ENCODE measurements at regions not wholly inside any gene's neighbourhood (a gene's known extent, or its start where the extent isn't known, plus 50 kb on each side); places are given as distances from the start of the nearest gene placed in this dataset.
A peak's percentile ranks its signal among the peaks of the same experiment; 100 is the strongest.
"Not testable (repeated sequence)": the region's sequence is repeated elsewhere in the genome, so short reads cannot be mapped to it uniquely, and the experiment has no call there.

DNA sequence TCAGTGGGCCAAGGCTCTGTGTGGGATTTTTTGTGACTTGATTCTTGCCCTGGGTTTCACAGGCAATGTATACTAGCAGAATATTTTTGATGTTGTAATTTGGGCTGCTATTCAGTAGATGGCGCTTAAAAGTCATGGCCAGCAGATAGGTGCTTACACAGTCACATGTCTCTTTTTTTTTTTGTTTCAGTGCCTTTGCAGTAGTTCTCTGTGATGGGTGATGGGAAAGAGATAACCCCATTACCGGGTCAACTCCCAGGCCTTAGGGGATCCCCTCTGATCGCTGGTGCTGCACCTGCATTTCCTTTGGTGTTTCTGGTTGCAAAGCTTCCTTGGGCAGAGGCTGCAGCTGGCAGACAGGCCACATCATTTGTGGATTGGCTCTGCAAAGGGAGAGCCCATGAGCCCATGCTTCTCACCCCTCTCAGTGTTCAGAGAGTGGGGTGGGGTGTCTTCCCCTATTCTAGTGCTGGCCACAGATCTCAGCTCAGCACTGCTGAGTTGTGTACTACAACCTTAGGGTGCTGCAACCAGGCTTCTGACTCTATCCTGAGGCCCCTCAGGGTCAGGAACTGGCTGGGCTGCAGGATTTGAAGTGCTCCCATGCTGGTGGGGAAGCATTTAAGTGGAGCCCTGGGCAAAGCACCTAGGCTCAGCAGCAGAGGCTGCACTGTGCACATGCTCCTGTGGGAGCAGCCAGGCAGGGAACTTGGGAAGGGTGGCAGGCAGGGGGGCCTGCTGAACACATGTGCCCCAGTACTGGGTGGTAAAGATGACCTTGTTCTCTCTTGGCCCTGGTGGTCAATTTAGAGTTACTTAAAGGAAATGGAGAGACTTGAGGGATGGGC is 219.8 kb upstream of the SPHKAP start:
- no peaks in the 10 kb centered on the region for H3K27me3 ChIP-seq (ENCODE audit: control insufficient read depth, insufficient read depth, low read length)
- H3K4me3 ChIP-seq (ENCODE audit: insufficient read depth, low read depth, low read length): no peak overlapping the region
- peak; percentile 2 for DNase-seq
- H3K36me3 ChIP-seq (replicated peaks; ENCODE audit: control insufficient read depth, insufficient read depth, low read length): no peaks in the 10 kb centered on the region

DNA sequence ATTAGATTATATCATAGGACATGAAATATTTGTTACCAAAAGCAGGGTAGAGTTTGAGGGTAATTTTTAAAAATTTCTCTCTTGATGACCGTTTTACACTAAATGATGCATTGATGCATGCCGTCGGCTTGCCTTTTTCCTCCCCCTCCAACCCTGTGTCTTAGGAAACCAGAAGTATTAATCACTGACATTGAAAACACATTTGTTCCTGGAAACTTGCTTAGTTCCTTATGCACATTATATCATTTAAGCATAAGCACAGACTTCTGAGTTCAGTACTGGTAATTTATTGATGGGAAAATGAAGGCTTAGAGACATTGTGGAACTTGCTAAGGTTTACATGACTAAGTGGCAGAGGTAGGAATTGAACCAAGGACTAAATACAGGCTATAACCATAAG is 206.3 kb upstream of the SPHKAP start:
- no peak for DNase-seq
- H3K4me3 ChIP-seq (ENCODE audit: insufficient read depth, low read depth, low read length): no peak overlapping the region
- H3K36me3 ChIP-seq (replicated peaks; ENCODE audit: control insufficient read depth, insufficient read depth, low read length): no peaks in the 10 kb centered on the region
- H3K27me3 ChIP-seq (ENCODE audit: control insufficient read depth, insufficient read depth, low read length): no peaks in the 10 kb centered on the region

DNA sequence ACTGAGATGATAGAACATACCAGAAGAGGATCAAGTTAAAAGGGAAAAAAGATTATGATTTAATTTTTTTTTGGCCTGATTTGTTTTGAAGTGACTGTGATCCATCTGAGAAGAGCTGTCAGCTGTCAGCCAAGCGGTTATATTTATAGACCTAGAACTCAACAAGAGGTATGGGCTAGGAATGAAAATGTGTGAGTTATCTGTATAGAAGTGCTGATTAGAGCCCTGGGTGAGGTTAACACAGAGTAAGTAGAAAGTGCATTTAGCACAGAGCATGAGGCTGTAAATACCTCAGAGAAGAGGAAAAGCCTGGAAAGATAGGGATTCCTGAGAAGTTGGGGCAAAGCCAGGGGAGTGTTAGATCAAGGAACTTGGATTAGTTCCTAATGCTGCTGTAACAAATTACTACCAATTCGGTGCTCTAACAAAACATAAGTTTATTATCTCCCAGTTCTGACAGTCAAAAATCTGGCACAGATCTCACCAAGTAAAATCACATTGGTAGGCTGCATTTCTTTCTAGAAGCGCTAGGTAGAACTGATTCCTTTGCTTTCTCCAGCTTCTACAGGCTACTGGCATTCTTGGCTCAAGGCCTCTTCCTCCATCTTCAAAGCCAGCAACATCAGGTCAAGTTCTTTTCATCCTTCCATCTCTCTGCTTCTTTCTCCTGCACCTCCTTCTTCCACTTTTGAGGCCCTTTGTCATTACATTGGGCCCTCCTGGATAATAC is 197.4 kb upstream of the SPHKAP start:
- DNase-seq: no peak
- H3K36me3 ChIP-seq (replicated peaks; ENCODE audit: control insufficient read depth, insufficient read depth, low read length): no peaks in the 10 kb centered on the region
- H3K4me3 ChIP-seq (ENCODE audit: insufficient read depth, low read depth, low read length): no peak overlapping the region
- H3K27me3 ChIP-seq (ENCODE audit: control insufficient read depth, insufficient read depth, low read length): no peaks in the 10 kb centered on the region

DNA sequence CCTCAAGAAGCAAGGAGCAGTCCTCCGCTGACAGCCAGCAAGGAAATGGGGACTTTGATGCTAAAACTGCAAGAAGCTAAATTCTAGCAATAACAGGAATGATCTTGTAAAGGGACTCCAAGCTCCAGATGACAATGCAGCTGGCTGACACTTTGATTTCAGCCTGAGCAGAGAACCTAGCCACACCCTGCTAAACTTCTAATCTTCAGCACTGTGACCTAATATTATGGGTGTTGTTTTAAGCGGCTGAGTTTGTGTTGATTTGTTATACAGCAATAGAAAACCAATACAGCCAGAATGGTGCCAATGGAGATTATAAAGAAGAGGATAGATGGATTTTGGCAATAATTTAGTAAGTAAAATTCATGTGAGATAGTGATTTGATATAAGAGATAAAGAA is 196.7 kb upstream of the SPHKAP start:
- Histone ChIP-seq H3K27me3 (ENCODE audit: control insufficient read depth, insufficient read depth, low read length) (no peaks in the 10 kb centered on the region), H3K36me3 (replicated peaks; ENCODE audit: control insufficient read depth, insufficient read depth, low read length) (no peaks in the 10 kb centered on the region), H3K4me3 (ENCODE audit: insufficient read depth, low read depth, low read length) (no peak overlapping the region)
- no peak for DNase-seq

DNA sequence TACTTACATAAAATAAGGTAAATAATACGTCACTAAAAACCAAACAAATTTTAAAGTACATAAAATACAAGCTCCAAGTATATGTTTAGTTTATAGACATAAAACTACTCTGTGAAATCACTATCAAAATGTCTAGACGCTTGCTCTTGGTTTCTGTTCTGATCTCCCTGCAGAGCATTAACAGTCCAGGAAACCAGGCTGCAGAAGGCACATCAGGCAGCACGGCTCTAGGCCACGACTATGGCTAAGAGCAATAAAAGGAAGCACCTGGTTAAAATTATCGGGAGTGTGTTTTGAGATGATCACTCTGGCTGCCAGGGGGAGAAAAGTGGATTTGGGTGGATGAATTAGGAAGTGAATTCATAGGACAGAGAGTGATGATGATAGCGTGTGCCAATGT is 196.0 kb upstream of the SPHKAP start:
- no peak overlapping the region for H3K4me3 ChIP-seq (ENCODE audit: insufficient read depth, low read depth, low read length)
- H3K27me3 ChIP-seq (ENCODE audit: control insufficient read depth, insufficient read depth, low read length): no peaks in the 10 kb centered on the region
- no peaks in the 10 kb centered on the region for H3K36me3 ChIP-seq (replicated peaks; ENCODE audit: control insufficient read depth, insufficient read depth, low read length)
- no peak for DNase-seq

DNA sequence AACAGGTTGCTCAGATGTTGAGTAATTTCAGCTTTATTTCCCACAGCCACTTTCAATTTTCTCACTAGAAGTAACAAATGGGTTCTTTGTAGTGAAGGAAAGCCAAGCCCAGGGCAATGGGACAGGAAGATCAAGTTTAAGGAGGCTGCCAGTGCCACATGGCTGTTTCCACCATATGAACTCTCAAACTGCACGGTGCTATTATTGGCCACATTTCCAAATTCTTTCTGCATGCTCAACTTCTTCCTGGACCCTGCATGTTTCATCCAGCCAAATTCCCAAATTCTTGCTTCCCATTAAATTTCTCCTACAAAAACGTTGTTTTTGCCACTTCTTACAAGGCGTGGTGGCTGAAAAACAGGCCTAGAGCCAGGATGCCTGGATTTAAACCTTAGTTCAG is 193.3 kb upstream of the SPHKAP start:
- no peak overlapping the region for H3K4me3 ChIP-seq (ENCODE audit: insufficient read depth, low read depth, low read length)
- no peak for DNase-seq
- H3K36me3 ChIP-seq (replicated peaks; ENCODE audit: control insufficient read depth, insufficient read depth, low read length): no peaks in the 10 kb centered on the region
- no peaks in the 10 kb centered on the region for H3K27me3 ChIP-seq (ENCODE audit: control insufficient read depth, insufficient read depth, low read length)

DNA sequence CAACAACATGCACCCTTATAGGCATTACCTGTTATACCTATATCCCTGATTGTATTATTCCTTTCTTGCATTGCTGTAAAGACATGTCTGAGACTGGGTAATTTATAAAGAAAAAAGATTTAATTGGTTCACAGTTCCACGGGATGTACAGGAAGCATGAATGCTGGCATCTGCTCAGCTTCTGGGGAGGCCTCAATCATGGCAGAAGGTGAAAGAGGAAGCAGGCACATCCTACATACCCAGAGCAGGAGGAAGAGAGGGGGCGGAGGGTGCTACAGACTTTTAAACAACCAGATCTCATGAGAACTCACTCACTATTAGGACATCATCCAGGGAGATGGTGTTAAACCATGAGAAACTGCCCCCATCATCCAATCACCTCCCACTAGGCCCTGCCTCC is 191.7 kb upstream of the SPHKAP start:
- Histone ChIP-seq H3K36me3 (replicated peaks; ENCODE audit: control insufficient read depth, insufficient read depth, low read length) (no peaks in the 10 kb centered on the region), H3K27me3 (ENCODE audit: control insufficient read depth, insufficient read depth, low read length) (no peaks in the 10 kb centered on the region), H3K4me3 (ENCODE audit: insufficient read depth, low read depth, low read length) (no peak overlapping the region)
- no peak for DNase-seq

DNA sequence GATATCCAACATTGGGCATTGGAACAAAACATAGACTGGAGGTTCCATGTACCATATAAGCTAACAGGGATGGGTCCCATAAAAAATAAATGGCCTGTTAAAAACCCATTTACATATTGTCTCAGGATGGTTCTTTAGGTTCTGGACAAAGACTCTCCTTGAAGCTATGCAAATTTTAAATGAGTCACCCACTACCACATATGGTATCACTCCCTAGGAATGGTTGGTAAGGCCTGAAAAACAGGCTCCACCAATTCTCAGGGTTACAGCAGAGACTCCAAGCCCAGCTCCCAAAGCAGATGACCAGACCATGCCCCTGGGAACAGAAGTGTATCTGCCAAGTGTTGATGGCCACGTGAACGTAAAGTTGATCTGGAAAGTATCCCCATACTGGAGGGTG is 190.7 kb upstream of the SPHKAP start:
- Histone ChIP-seq H3K36me3 (replicated peaks; ENCODE audit: control insufficient read depth, insufficient read depth, low read length) (no peaks in the 10 kb centered on the region), H3K4me3 (ENCODE audit: insufficient read depth, low read depth, low read length) (no peak overlapping the region), H3K27me3 (ENCODE audit: control insufficient read depth, insufficient read depth, low read length) (no peaks in the 10 kb centered on the region)
- DNase-seq: no peak

DNA sequence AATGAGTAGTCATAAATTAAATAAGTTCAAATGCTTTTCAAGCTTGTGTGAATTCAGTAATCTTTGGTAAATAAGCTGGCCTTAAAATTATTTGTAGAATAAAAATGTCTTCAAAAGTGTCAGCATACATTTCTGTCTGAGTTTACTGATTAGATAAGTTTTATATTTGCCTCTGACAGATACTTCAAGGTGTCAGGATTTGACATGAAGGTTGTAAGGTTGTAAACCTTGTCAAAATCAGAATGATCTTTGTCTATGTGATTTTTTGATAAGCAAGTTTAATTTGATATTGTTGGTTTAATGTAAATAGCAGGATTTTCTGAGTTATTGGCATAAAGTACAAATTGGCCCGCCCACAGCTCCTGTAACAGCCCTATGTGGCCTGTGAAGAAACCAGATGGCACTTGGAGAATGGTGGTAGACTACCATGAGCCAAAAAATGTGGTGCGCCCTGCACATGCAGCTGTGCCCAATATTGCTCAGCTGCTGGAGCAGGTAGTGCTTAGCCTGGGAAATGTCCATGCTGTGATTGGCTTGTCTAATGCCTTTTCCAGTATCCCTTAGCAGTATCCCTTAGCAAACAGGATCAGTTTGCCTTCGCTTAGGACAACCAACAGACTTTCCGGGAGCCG is 188.0 kb upstream of the SPHKAP start:
- no peaks in the 10 kb centered on the region for H3K27me3 ChIP-seq (ENCODE audit: control insufficient read depth, insufficient read depth, low read length)
- no peaks in the 10 kb centered on the region for H3K36me3 ChIP-seq (replicated peaks; ENCODE audit: control insufficient read depth, insufficient read depth, low read length)
- H3K4me3 ChIP-seq (ENCODE audit: insufficient read depth, low read depth, low read length): no peak overlapping the region
- no peak for DNase-seq

DNA sequence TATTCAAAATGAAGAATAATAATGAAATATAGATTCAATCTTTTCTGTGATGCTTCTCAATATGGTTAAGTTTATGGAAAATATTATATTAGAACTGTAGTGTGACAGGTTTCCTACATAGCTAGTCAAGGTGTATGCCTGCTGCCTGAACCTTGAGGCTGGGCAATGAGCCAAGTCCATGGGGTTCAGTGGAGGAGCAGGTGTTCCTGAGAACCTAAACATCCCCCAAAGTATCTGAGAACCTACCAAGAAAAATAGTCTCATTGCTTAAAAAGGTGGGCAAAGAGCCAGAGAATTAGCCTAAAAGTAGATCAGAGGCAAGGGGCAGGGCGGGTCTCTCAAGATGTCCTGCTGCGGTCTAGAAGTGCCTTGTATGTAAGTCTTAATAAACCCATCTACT is 185.9 kb upstream of the SPHKAP start:
- H3K4me3 ChIP-seq (ENCODE audit: insufficient read depth, low read depth, low read length): no peak overlapping the region
- no peaks in the 10 kb centered on the region for H3K27me3 ChIP-seq (ENCODE audit: control insufficient read depth, insufficient read depth, low read length)

DNA sequence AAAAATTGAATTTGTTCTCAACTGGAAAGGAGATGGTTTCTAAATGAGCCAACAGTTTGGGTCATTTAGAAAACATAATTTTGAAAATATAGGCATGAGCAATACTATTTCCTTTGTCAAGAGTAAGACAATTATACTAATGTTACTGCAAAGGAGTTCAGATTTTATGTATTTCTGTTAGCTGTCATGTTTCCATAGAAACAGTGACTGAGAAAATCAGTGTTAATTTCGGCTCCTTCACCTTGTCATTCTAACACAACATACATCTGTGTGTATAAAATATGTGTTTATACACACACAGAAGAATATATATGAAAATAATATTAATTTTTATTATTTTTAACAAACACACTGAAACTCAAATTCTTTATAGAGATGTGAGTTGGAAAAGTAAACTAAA is 178.0 kb upstream of the SPHKAP start:
- Histone ChIP-seq H3K36me3 (replicated peaks; ENCODE audit: control insufficient read depth, insufficient read depth, low read length) (no peaks in the 10 kb centered on the region), H3K4me3 (ENCODE audit: insufficient read depth, low read depth, low read length) (no peak overlapping the region), H3K27me3 (ENCODE audit: control insufficient read depth, insufficient read depth, low read length) (no peaks in the 10 kb centered on the region)
- no peak for DNase-seq

More for the DNA sequence above, 185.9 kb upstream of the SPHKAP start:
- no peaks in the 10 kb centered on the region for H3K36me3 ChIP-seq (replicated peaks; ENCODE audit: control insufficient read depth, insufficient read depth, low read length)
- no peak for DNase-seq

DNA sequence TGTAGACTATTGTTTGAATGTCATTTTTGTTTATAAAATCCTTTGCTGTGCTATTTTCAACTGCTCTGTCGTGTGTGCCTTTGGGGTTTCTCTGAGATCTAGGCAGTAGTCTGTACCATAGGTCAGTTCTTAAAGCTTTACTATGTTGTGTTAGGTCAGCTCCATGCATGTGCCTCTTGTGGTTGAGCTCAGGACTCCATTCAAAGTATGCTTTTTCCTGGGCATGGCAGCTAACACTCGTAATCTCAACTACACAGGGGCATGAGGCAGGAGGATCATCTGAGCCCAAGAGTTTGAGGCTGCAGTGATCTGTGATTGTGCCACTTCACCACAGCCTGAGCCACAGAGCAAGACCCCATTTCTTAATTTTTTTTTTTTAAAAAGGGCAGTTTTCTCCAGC is 174.4 kb upstream of the SPHKAP start:
- DNase-seq: peak; percentile 4
- no peak overlapping the region for H3K4me3 ChIP-seq (ENCODE audit: insufficient read depth, low read depth, low read length)
- no peaks in the 10 kb centered on the region for H3K27me3 ChIP-seq (ENCODE audit: control insufficient read depth, insufficient read depth, low read length)
- no peaks in the 10 kb centered on the region for H3K36me3 ChIP-seq (replicated peaks; ENCODE audit: control insufficient read depth, insufficient read depth, low read length)

DNA sequence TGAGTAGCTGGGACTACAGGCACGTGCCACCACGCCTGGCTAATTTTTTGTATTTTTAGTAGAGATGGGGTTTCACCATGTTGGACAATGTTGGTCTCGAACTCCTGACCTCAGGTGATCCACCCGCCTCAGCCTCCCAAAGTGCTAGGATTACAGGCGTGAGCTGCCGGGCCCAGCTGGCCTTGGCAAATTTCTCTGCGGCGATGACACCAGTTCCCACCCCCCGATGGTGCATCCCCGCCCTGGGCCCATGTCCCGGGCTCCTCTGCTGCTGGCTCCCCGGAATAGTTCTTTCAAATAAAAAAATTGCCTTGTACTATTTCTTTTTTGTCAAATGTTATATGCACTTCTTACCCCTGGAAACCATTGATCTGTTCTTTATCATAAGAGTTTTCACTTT is 171.5 kb upstream of the SPHKAP start:
- not testable (repeated sequence) for H3K4me3 ChIP-seq (ENCODE audit: insufficient read depth, low read depth, low read length); DNase-seq; H3K36me3 ChIP-seq (replicated peaks; ENCODE audit: control insufficient read depth, insufficient read depth, low read length); H3K27me3 ChIP-seq (ENCODE audit: control insufficient read depth, insufficient read depth, low read length)

DNA sequence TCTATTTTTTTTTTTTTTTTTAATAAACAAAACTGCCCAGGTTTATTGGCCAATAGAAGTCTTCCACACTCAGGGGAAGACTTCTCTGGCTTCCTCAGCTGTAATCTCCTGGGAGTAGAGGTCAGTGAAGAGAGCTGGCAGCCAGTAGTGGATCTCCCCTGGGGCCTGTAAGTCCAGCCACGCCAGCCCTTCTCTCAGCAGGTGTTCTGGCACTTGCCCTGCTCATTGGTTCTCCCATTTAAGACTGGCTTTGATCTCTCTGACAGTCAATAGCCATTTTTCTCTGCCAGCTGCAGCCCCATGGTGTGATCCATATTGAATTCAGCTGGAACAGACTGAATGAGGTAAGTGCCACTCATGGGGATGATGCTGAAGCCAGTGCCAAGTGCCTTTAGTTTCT is 170.6 kb upstream of the SPHKAP start:
- Histone ChIP-seq H3K27me3 (ENCODE audit: control insufficient read depth, insufficient read depth, low read length) (no peaks in the 10 kb centered on the region), H3K4me3 (ENCODE audit: insufficient read depth, low read depth, low read length) (no peak overlapping the region), H3K36me3 (replicated peaks; ENCODE audit: control insufficient read depth, insufficient read depth, low read length) (no peaks in the 10 kb centered on the region)
- no peak for DNase-seq

DNA sequence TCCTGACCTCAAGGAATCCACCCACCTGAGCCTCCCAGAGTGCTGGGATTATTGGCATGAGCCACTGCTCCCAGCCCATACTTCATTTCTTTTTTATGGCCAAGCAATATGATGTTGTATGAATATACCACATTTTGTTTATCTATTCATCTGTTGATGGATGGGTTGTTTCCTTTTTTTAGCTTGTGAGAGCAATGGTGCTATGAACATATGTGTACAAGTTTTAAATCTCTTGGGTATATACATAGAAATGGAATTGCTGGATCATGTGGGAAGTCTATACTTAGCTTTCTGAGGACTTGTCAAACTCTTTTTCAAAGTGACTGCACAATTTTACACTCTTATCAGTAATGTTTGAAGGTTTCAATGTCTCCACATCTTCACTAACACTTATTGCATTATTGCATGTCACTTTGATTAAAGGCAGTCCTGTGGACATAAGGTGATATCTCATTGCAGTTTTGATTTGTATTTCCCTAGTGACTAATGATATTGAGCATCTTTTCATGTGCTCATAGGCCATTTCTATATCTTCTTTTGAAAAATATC is 167.1 kb upstream of the SPHKAP start:
- DNase-seq: no peak
- Histone ChIP-seq H3K4me3 (ENCODE audit: insufficient read depth, low read depth, low read length) (no peak overlapping the region), H3K27me3 (ENCODE audit: control insufficient read depth, insufficient read depth, low read length) (no peaks in the 10 kb centered on the region), H3K36me3 (replicated peaks; ENCODE audit: control insufficient read depth, insufficient read depth, low read length) (no peaks in the 10 kb centered on the region)

All from H7 (cell line).